ENCODE measurements at regions not wholly inside any gene's neighbourhood (a gene's known extent, or its start where the extent isn't known, plus 50 kb on each side); places are given as distances from the start of the nearest gene placed in this dataset.

- H3K4me1 ChIP-seq: peaks cover 0 to 41% (median 7%) of the 10 kb centered on the region in 4 donors
- no peaks in the 10 kb centered on the region for H3K36me3 ChIP-seq
- H3K27me3 ChIP-seq: no peaks in the 10 kb centered on the region
- TF ChIP-seq CTCF (IDR thresholded peaks at IDR 0.05): no peak
- no peak overlapping the region for H3K27ac ChIP-seq
- intact Hi-C loops (cut with DNase I; ENCODE audit: low total_unique reads): no loop called here
- H3K9me3 ChIP-seq: no peaks in the 10 kb centered on the region
- no peak overlapping the region for H3K4me3 ChIP-seq
- no peak for DNase-seq
Measured at GRCh38 chr10:4216726-4217125, 431.7 kb upstream of the KLF6 start.

GRCh38 chr10:4215963-4216575, 431.1 kb upstream of the KLF6 start:
- no peak overlapping the region for H3K27ac ChIP-seq
- TF ChIP-seq CTCF (IDR thresholded peaks at IDR 0.05): no peak
- no peaks in the 10 kb centered on the region for H3K9me3 ChIP-seq

DNA sequence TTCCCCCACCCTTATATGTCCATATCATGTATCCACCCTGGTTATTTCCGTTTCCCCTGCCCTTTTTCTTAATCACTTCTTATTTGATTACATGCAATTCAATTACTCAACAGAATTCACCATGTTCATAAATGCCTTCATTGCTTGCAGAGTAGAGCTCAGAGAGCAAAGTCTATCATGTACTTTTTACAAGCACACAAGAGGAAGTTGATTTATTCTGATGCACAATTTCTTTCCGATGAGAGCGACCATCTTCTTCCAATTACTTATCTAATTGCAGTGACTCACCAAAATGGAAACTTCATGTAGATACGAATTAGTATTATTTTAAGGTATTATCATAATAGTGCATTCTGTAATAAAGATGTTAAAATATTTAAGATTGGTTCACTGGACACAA, 430.5 kb upstream of the KLF6 start:
- no peaks in the 10 kb centered on the region for H3K36me3 ChIP-seq
- no peak overlapping the region for H3K27ac ChIP-seq
- H3K4me3 ChIP-seq: no peak overlapping the region
- TF ChIP-seq CTCF (IDR thresholded peaks at IDR 0.05): no peak
- H3K4me1 ChIP-seq: peaks cover 0 to 32% (median 7%) of the 10 kb centered on the region in 4 donors
- no peaks in the 10 kb centered on the region for H3K9me3 ChIP-seq
- no peak for DNase-seq
- H3K27me3 ChIP-seq: no peaks in the 10 kb centered on the region
- intact Hi-C loops (cut with DNase I; ENCODE audit: low total_unique reads): no loop called here

More at GRCh38 chr10:4215963-4216575, 431.1 kb upstream of the KLF6 start:
- no peaks in the 10 kb centered on the region for H3K27me3 ChIP-seq
- H3K36me3 ChIP-seq: no peaks in the 10 kb centered on the region
- intact Hi-C loops (cut with DNase I; ENCODE audit: low total_unique reads): no loop called here
- no peak for DNase-seq
- no peak overlapping the region for H3K4me3 ChIP-seq
- H3K4me1 ChIP-seq: peaks cover 0 to 34% (median 7%) of the 10 kb centered on the region in 4 donors

DNA sequence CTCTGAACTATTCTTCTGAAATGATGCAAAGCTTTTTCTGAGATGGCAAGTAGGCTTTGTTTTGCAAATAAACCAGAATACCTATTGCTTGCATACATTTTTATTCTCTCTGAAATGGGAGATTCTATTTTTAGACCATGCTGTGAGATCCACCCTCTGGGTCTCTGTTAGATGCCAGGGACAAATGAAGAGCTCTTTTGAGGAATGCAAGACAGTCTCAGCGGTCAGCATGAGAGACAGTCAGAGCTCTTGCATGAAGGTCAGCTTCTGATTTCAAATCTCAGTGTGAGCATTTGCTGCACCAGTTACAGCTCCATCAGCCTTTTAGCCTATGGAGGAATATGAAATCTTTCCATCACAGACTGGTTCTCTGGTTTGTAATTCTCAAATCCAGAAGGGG, 429.9 kb upstream of the KLF6 start:
- no peak overlapping the region for H3K27ac ChIP-seq
- peaks cover 0 to 32% (median 7%) of the 10 kb centered on the region in 4 donors for H3K4me1 ChIP-seq
- H3K36me3 ChIP-seq: no peaks in the 10 kb centered on the region
- no peak overlapping the region for H3K4me3 ChIP-seq
- no peak for TF ChIP-seq CTCF (IDR thresholded peaks at IDR 0.05)
- intact Hi-C loops (cut with DNase I; ENCODE audit: low total_unique reads): no loop called here
- no peaks in the 10 kb centered on the region for H3K9me3 ChIP-seq
- H3K27me3 ChIP-seq: no peaks in the 10 kb centered on the region
- DNase-seq: no peak

GRCh38 chr10:4213441-4213840, 428.4 kb upstream of the KLF6 start:
- DNase-seq: no peak
- Histone ChIP-seq H3K4me1 (peaks cover 0 to 28% (median 7%) of the 10 kb centered on the region in 4 donors), H3K36me3 (no peaks in the 10 kb centered on the region), H3K27me3 (no peaks in the 10 kb centered on the region), H3K27ac (no peak overlapping the region), H3K9me3 (no peaks in the 10 kb centered on the region), H3K4me3 (no peak overlapping the region)
- intact Hi-C loops (cut with DNase I; ENCODE audit: low total_unique reads): no loop called here
- TF ChIP-seq CTCF (IDR thresholded peaks at IDR 0.05): no peak
